Left lung (tissue), 4 donors: ENCODE measurements at regions not wholly inside any gene's neighbourhood (a gene's known extent, or its start where the extent isn't known, plus 50 kb on each side); places are given as distances from the start of the nearest gene placed in this dataset.

Experiments used
- ATAC-seq: fragments of 200-7000 bp; cut with Tn5 transposase; one replicate; pipeline ENCODE4 v1.9.1; 2020; ENCODE audit warnings: moderate library complexity
- DNase-seq, 4 donors: peaks; one replicate each; pipeline ENCODE4 v3.0.0-alpha.2; 2013 to 2020
- H3K27ac ChIP-seq, 2 donors: fragments of 200-600 bp; sonication (generic) in 1 of 2; one replicate each; pipeline versions ENCODE4 v1.5.0 to v1.8.0; 2020 to 2021
- H3K27me3 ChIP-seq, 2 donors: fragments of 200-600 bp; sonication (generic) in 1 of 2; one replicate each; pipeline versions ENCODE4 v1.5.0 to v1.8.0; 2020 to 2021
- H3K36me3 ChIP-seq, 2 donors: fragments of 200-600 bp; sonication (generic) in 1 of 2; one replicate each; pipeline versions ENCODE4 v1.5.0 to v1.8.0; 2020 to 2021
- H3K4me1 ChIP-seq, 2 donors: fragments of 200-600 bp; one replicate each; pipeline ENCODE4 v1.8.0; 2021
- H3K4me3 ChIP-seq, 2 donors: fragments of 200-600 bp; sonication (generic) in 1 of 2; one replicate each; pipeline versions ENCODE4 v1.5.0 to v1.8.0; 2020 to 2021; ENCODE audit warnings: mild to moderate bottlenecking in 1 of 2
- H3K9me3 ChIP-seq, 2 donors: fragments of 200-600 bp; sonication (generic) in 1 of 2; one replicate each; pipeline versions ENCODE4 v1.5.0 to v1.8.0; 2020 to 2021
- intact Hi-C, 2 donors: fragments of 100-400 bp; cut with DNase I; formaldehyde crosslinking; loops; one replicate each; pipeline versions ENCODE4 v1.11.2 to v1.14.2; 2022
- TF ChIP-seq, protein P1 (sequence below), 2 donors: fragments of 200-600 bp; sonication (generic) in 1 of 2; IDR thresholded peaks; one replicate each; pipeline versions ENCODE4 v1.5.0 to v1.8.0; 2021; ENCODE audit warnings: antibody characterized with exemption in 2 of 2
- donor health status: DM: no; HTN: yes; CAD: no.
- donor health status: DM: no; HTN: no; CAD: no.

DNA sequence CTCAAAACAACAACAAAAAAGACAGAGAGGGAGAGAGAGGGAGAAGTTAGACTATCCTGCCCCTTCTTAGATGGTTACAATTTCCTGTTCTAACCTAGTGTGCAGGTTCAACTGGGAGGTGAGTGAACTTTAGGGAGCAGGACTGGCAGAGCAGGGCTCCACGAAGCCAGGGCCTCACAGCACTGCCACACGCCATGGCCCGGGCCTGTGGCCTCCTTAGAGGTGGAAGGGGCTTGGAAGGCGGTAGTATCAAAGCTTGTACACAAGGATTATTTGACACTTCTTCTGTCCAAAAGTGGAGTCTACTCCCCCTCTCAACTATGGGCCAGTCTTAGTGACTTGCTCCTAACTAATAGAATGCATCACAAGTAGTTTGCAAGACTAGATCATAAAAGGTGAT is 62.9 kb upstream of the TMEM72 start:
- no peak for DNase-seq
- no peak for ATAC-seq
- Histone ChIP-seq H3K4me3 (no peak overlapping the region), H3K27me3 (no peaks in the 10 kb centered on the region), H3K36me3 (no peaks in the 10 kb centered on the region), H3K27ac (no peak overlapping the region), H3K9me3 (no peaks in the 10 kb centered on the region), H3K4me1 (no peaks in the 10 kb centered on the region)
- intact Hi-C loops, result no loop called here
- TF ChIP-seq, protein P1, sequence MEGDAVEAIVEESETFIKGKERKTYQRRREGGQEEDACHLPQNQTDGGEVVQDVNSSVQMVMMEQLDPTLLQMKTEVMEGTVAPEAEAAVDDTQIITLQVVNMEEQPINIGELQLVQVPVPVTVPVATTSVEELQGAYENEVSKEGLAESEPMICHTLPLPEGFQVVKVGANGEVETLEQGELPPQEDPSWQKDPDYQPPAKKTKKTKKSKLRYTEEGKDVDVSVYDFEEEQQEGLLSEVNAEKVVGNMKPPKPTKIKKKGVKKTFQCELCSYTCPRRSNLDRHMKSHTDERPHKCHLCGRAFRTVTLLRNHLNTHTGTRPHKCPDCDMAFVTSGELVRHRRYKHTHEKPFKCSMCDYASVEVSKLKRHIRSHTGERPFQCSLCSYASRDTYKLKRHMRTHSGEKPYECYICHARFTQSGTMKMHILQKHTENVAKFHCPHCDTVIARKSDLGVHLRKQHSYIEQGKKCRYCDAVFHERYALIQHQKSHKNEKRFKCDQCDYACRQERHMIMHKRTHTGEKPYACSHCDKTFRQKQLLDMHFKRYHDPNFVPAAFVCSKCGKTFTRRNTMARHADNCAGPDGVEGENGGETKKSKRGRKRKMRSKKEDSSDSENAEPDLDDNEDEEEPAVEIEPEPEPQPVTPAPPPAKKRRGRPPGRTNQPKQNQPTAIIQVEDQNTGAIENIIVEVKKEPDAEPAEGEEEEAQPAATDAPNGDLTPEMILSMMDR (IDR thresholded peaks at IDR 0.05), result no peak

DNA sequence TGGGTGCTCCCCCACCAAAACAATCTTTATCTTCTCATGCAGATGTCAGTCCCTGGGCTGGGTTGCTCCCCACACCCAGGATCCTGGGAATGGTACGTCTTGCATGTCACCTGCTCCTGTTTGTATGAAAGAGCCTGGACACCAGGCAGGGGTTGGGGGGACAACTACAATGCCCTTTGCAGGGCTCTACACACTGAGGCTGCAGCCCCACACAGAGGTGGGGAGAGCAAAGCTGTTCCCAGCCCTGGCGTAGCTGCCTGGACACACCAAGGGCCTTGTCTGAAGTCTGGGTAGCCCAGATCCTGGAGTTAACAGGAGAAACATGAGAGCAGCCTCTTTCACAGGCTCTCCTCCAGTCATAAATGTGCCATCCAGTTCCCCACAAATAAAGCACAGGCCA is 61.2 kb upstream of the TMEM72 start:
- no peak overlapping the region for H3K4me3 ChIP-seq
- H3K4me1 ChIP-seq, result no peaks in the 10 kb centered on the region
- TF ChIP-seq, protein P1 (IDR thresholded peaks at IDR 0.05), result no peak
- ATAC-seq, result no peak
- no peaks in the 10 kb centered on the region for H3K36me3 ChIP-seq
- no peaks in the 10 kb centered on the region for H3K27me3 ChIP-seq
- no peak for DNase-seq
- H3K27ac ChIP-seq, result no peak overlapping the region
- no peaks in the 10 kb centered on the region for H3K9me3 ChIP-seq
- intact Hi-C loops, result no loop called here

DNA sequence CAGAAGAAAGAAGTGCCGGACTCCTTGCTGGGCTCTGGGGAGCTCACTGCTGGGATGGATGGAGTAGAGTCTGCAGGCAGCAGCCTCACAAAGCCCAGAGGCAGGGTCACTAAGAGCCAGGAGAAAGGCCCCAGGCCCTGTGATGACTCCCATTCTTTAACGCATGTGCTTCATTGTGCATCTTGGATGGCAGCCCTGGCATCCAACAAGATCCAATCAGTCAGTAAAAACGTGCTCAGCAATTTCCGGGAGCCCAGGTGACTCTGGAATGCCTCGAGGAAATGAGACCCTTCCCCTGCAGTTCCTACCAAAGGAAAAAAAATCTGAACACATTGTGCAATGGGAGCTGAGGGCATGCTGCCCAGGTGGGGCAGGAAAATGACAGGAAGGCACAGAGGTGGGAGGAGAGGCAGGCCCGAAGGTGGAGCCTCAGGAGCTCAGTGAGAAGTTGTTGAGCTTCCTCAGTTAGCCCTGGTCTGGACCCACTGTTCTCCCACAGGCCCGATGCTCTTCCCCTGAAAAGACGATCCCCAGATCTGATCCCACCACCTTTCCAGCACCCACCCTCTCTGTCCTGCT is 60.7 kb upstream of the TMEM72 start:
- TF ChIP-seq, protein P1 (IDR thresholded peaks at IDR 0.05), result no peak
- no peak for DNase-seq
- intact Hi-C loops, result no loop called here
- Histone ChIP-seq H3K36me3 (no peaks in the 10 kb centered on the region), H3K27ac (no peak overlapping the region), H3K27me3 (no peaks in the 10 kb centered on the region), H3K4me1 (no peaks in the 10 kb centered on the region), H3K9me3 (no peaks in the 10 kb centered on the region), H3K4me3 (no peak overlapping the region)
- peak; percentile 32 for ATAC-seq

DNA sequence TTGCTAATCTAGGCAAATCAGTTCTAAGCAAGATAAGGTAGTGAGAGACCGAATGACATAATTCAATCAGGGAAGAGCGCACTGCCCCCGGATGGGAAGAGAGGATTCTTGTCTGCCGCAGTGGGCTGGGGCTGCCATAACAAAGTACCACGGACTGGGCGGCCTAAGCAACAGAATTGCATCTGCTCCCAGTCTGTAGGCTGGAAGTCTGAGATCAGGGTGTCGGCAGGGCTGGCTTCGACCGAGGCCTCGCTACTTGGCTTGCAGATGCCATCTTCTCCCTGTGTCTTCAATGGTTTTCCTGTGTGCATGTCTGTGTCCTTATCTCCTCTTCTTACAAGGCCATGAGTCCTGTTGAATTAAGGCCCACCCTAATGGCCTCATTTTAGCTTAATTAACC is 59.7 kb upstream of the TMEM72 start:
- Histone ChIP-seq H3K27me3 (no peaks in the 10 kb centered on the region), H3K4me1 (no peaks in the 10 kb centered on the region), H3K9me3 (no peaks in the 10 kb centered on the region), H3K4me3 (no peak overlapping the region), H3K27ac (no peak overlapping the region), H3K36me3 (no peaks in the 10 kb centered on the region)
- ATAC-seq, result no peak
- TF ChIP-seq, protein P1 (IDR thresholded peaks at IDR 0.05), result no peak
- intact Hi-C loops, result no loop called here
- DNase-seq, result no peak

DNA sequence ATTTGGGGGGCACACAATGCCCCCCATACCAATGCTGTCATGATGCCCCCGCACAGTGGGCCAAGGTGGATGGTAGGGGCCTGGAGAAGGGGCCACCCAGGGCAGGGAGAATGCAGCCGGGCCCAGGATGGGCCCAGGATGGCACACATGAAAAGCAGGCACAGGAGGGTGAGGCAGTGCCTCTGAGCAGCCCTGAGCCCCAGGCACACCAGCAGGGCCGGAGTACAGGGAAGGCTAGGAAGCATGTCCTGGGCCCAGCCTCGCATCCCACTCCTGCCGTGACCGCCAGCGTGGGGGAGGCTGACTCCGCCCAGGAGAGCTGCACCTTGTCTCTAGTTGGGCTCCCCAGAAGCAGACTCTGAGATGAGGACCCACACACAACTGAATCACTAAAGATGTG is 59.3 kb upstream of the TMEM72 start:
- Histone ChIP-seq H3K27ac (no peak overlapping the region), H3K36me3 (no peaks in the 10 kb centered on the region), H3K4me3 (no peak overlapping the region), H3K4me1 (no peaks in the 10 kb centered on the region), H3K27me3 (no peaks in the 10 kb centered on the region), H3K9me3 (no peaks in the 10 kb centered on the region)
- TF ChIP-seq, protein P1 (IDR thresholded peaks at IDR 0.05), result no peak
- intact Hi-C loops, result no loop called here
- DNase-seq (no peak), ATAC-seq (no peak)
